ENCODE measurements at regions not wholly inside any gene's neighbourhood (a gene's known extent, or its start where the extent isn't known, plus 50 kb on each side); places are given as distances from the start of the nearest gene placed in this dataset.

DNA sequence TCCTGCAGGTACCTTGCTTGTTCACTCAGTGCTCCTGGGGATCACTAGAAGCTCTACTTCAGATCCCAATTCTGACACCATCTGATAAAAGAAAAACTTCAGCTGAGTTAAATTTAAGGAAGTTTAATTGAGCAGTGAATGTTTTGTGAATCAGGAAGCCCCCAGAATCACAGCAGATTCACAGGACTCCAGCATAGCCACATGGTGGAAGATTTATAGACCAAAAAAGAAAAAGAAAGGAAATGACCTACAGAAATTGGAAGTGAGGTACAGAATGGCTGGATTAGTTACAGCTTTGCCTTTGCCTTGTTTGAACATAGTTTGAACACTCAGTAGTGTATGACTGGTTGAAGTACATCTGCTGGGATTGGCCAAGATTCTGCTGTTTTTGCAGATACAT, 182.7 kb upstream of the SCN7A start:
- TF ChIP-seq POLR2A (IDR thresholded peaks at IDR 0.05; ENCODE audit: low read length) (no peak), GATA1 (IDR thresholded peaks at IDR 0.05; ENCODE audit: low read depth, low read length) (no peak)
